ENCODE measurements at regions not wholly inside any gene's neighbourhood (a gene's known extent, or its start where the extent isn't known, plus 50 kb on each side); places are given as distances from the start of the nearest gene placed in this dataset.
A peak's percentile ranks its signal among the peaks of the same experiment; 100 is the strongest.
"Not testable (repeated sequence)": the region's sequence is repeated elsewhere in the genome, so short reads cannot be mapped to it uniquely, and the experiment has no call there.

GRCh38 chr12:9334041-9334692 is 126.0 kb upstream of the PZP start:
- no peak for DNase-seq

DNA sequence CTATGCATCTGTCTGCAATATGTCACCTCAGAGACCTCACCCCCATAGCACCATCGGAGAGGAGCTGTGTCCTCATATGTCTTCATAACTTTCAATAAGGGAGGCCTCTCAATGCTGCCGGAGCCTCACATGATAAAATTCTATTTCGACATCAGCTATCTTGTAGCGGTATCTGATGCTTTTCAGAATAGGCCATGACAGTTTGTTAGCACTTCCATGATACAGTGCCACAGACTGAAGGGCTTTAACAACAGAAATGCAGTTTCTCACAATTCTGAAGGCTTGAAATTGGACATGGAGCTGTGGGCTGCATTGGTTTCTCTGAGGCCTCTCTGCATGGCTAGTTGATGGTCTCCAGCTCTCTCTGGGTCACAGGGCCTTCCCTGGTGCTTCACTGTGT is 125.0 kb upstream of the PZP start:
- DNase-seq = no peak

- DNase-seq = no peak
Measured at GRCh38 chr12:9332564-9332963, 124.4 kb upstream of the PZP start.

- DNase-seq = peak; percentile 79
Measured at GRCh38 chr12:9331218-9331626, 123.0 kb upstream of the PZP start.

DNA sequence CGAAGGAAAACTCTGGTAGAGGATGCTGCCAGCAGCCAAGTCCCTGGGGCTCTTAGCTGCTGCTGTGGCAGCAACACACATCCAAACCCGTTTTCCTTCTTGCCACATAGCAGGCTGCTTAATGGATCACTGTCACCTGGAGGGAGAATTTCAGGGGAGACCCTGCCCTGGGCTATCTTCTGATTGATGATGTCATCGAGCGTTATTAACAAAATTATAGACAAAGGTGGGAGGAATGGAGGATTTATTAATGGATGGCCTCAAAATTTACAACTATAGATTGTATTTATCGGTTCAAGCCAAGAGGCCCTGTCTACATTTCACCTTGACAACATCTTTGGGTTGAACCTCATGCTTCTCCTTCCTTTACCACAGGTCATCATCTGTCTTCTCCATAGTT is 120.8 kb upstream of the PZP start:
- DNase-seq = no peak

- DNase-seq = no peak
Measured at GRCh38 chr12:9328065-9328464, 119.9 kb upstream of the PZP start.

GRCh38 chr12:9327320-9327719 is 119.1 kb upstream of the PZP start:
- no peak for DNase-seq

- not testable (repeated sequence) for DNase-seq
Measured at GRCh38 chr12:9326849-9327248, 118.7 kb upstream of the PZP start.

DNA sequence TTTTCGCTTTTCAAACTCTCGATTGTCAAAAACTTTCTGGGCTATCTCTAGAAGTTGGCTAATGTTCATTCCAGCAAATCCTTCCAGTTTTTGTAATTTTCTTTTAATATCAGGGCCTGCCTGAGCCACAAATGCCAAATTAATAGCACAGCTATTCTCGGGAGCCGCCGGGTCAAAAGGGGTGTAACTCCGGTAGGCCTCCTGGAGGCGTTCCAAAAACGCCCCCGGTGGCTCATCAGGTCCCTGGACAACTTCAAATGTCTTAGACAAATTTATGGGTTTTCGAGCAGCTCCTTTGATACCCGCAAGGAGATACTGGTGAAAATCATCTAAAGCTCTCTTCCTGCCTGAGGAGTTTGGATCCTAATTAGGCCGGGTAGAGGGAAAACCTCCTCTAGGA is 117.9 kb upstream of the PZP start:
- DNase-seq = no peak

- no peak for DNase-seq
Measured at GRCh38 chr12:9325471-9325870, 117.3 kb upstream of the PZP start.

GRCh38 chr12:9324782-9325181 is 116.6 kb upstream of the PZP start:
- DNase-seq = no peak

GRCh38 chr12:9323144-9323681 is 115.0 kb upstream of the PZP start:
- DNase-seq = no peak

DNA sequence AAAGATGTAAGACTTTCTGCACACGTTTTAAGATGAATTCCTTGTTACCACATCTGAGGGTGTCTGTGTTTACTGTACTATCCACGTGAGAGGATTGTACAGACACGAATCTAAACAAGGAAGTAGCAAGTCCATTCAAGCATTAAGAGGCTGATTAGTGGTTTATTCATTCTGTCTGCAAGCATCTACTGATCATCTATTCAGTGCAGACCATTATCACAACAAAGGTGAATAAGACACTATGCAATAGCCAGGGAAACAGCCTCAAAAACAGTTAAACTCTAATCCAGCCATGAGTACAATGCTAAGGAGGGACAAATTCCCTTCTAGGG is 111.6 kb upstream of the PZP start:
- no peak for DNase-seq

- DNase-seq = no peak
Measured at GRCh38 chr12:9319044-9319841, 111.0 kb upstream of the PZP start.

DNA sequence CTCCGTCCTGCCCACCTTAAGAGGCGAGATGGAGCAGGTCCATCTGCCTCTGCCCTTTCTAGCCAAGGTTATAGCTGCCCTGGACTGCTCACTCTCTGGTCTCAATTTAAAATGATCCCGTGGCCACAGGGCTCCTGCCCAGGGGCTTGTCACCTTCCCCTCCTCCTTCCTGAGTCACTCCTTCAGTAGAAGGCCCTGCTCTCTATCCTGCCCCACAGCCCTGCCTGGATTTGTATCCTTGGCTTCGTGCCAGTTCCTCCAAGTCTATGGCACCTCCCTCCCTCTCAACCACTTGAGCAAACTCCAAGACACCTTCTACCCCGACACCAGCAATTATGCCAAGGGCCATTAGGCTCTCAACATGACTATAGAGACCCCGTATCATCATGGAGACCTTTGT is 105.3 kb upstream of the PZP start:
- DNase-seq = not testable (repeated sequence)

DNA sequence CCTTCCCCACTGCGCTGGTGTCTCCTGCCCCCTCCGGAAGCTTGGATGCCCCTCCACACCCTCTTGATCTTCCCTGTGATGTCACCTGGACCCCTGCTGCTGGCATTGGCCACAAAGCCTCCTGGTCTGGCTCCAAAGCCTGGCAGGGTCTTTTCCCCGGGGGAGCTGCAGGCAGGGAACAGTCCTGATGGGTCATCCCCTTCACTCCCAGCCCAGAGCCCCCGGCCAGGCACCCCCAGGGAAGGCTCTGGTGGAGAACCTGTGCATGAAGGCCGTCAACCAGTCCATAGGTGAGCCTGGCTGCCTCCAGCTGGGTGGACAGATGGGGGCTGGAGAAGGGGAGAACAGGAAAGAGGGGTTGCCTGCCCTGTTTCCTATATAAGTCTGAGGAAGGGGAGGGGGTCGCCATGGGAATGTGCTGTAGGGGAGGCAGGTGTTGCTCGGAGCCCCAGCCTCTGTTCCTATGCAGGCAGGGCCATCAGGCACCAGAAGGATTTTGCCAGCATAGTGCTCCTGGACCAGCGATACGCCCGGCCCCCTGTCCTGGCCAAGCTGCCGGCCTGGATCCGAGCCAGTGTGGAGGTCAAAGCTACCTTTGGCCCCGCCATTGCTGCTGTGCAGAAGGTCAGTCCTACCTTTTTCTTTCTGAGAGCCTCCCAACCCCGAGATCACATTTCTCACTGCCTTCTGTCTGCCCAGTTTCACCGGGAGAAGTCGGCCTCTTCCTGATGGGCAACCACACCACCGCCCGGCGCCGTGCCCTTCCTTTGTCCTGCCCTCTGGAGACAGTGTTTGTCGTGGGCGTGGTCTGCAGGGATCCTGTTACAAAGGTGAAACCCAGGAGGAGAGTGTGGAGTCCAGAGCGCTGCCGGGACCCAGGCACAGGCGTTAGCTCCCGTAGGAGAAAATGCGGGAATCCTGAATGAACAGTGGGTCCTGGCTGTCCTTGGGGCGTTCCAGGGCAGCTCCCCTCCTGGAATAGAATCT is 104.5 kb upstream of the PZP start:
- not testable (repeated sequence) for DNase-seq

DNA sequence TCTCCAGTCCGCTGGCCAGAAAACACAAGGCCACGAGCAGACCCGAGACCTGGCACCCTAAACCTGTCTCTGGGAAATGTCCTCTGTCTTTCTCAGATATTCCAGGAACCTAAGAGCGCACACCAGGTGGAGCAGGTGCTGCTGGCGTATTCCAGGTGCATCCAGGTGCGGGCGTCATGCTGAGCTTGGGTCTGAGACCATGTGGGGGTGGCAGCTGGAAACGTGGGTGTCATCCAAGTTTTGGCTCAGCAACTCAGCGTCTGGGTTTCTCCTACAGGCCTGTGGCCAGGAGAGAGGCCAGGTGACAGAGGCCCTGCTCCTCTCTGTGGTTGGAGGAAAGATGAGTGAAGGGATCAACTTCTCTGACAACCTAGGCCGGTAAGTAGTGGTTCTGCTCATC is 103.3 kb upstream of the PZP start:
- not testable (repeated sequence) for DNase-seq

DNA sequence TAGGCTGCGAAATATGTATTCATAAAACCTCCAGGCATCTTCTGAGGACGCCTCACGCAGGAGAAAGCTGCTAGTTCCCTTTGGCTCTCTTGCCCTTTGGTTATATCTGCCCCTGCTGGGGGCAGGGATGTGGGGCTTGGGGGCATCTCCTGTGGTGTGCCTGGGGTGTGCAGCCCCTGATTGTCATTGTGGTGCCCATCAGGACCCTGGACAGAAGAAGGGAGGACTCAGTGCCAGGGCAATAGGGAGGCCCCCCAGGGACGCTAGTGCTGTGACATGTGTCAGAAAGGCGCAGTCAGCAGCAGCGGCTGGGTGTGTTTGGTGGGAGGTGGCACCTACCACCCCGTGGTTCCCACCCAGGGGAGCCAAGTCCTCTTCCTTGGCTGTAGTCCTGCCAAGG is 102.5 kb upstream of the PZP start:
- DNase-seq = not testable (repeated sequence)

- DNase-seq = not testable (repeated sequence)
Measured at GRCh38 chr12:9309749-9310148, 101.6 kb upstream of the PZP start.

- not testable (repeated sequence) for DNase-seq
Measured at GRCh38 chr12:9308745-9309144, 100.5 kb upstream of the PZP start.

DNA sequence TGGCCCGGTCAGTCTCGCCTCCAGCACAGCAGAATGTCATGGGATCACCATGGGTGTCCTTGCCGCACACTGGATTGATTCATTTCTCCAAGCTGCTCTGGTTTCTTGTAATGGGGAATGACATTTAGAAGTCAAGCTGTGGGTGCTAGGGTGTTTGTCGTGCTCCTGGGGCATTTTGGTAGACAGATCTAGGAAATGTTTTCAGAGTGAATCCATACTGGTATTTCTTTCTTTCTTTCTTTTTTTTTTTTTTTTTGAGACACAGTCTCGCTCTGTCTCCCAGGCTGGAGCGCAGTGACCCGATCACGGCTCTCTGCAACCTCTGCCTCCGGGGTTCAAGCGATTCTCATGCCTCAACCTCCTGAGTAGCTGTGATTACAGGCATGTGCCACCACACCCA is 100.0 kb upstream of the PZP start:
- not testable (repeated sequence) for DNase-seq

- DNase-seq = not testable (repeated sequence)
Measured at GRCh38 chr12:9307255-9307654, 99.1 kb upstream of the PZP start.

DNA sequence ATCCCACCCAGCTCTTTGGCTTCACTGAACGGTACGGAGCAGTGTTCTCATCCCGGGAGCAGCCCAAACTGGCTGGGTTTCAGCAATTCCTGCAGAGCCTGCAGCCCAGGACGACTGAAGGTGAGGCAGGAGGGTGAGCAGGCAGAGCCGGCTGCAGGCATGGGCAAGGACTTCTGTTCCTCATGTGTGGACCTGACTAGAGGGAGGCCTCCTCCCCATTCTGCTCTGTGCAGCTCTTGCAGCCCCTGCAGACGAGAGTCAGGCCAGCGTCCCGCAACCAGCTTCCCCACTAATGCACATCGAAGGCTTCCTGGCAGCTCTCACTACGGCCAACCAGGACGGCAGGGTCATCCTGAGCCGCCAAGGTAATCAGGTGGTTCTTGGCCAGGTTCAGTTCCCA is 97.8 kb upstream of the PZP start:
- not testable (repeated sequence) for DNase-seq

All from activated CD4-positive, alpha-beta T cell treated with anti-CD3 and anti-CD28 coated beads, Interleukin-10, Interleukin-2, amounts not matched to agents 100 ng/mL and 50 ng/mL, durations not matched to agents 16 hours and 8 hours (primary cell).